GM12878 (cell line): ENCODE measurements at regions not wholly inside any gene's neighbourhood (a gene's known extent, or its start where the extent isn't known, plus 50 kb on each side); places are given as distances from the start of the nearest gene placed in this dataset.

ENCODE experiments used
- BMI1 ChIP-seq: fragments of 450-650 bp; IDR thresholded peaks from 2 replicates; pipeline ENCODE4 v1.6.1; 2016; ENCODE audit warnings: mild to moderate bottlenecking, moderate library complexity, borderline replicate concordance
- CBX5 ChIP-seq: sonication (generic); IDR thresholded peaks from 2 replicates; pipeline ENCODE4 v1.6.1; 2016; ENCODE audit warnings: low read depth, moderate library complexity, mild to moderate bottlenecking, inconsistent platforms
- CHD2 ChIP-seq: IDR thresholded peaks from 2 replicates; pipeline ENCODE4 v1.6.1; 2011; ENCODE audit warnings: low read depth, low read length, improper control_type of control experiment, borderline replicate concordance
- GATAD2B ChIP-seq: fragments of 450-650 bp; conservative IDR thresholded peaks from 2 replicates; pipeline ENCODE4 v1.6.1; 2017; ENCODE audit warnings: low read depth, mild to moderate bottlenecking, moderate library complexity
- PML ChIP-seq: IDR thresholded peaks from 2 replicates; pipeline ENCODE4 v1.6.1; 2012; ENCODE audit warnings: low read length, inconsistent platforms
- SIN3A ChIP-seq: IDR thresholded peaks from 2 replicates; pipeline ENCODE4 v1.6.1; 2012; ENCODE audit warnings: low read depth, low read length, improper control_type of control experiment
- TARDBP ChIP-seq: IDR thresholded peaks from 2 replicates; pipeline ENCODE4 v1.6.1; 2016; ENCODE audit warnings: borderline replicate concordance
- TF ChIP-seq, protein P1 (sequence below): fragments of 450-650 bp; IDR thresholded peaks from 2 replicates; pipeline ENCODE4 v1.6.1; 2017; ENCODE audit warnings: mild to moderate bottlenecking, moderate library complexity
- TF ChIP-seq, protein P2 (sequence below): fragments of 450-650 bp; IDR thresholded peaks from 2 replicates; pipeline ENCODE4 v1.6.1; 2017; ENCODE audit warnings: mild to moderate bottlenecking
- TF ChIP-seq, protein P3 (sequence below): fragments of 450-650 bp; IDR thresholded peaks from 2 replicates; pipeline ENCODE4 v1.6.1; 2017; ENCODE audit warnings: antibody characterized with exemption, mild to moderate bottlenecking, moderate library complexity

DNA sequence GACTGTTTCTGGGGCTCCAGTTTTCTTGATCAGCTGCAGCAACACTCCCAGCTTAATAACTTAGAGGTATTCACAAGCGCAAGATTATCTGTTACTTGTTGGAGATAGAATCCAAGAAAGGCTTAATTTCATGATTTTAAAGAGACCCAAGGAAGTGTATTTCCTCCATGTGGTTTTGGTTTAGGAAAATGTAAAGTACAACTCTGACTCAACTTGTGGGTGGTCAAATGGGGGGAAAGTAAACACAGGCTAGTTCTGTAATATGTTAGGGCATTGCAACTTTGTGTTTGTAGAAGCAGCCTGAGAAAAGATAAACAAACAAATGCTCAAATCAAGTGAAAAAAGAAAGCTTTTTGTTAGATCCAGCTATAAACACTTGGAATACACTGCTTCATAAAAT is 90.1 kb upstream of the COL3A1 start (continued):
- TF ChIP-seq, protein P1, sequence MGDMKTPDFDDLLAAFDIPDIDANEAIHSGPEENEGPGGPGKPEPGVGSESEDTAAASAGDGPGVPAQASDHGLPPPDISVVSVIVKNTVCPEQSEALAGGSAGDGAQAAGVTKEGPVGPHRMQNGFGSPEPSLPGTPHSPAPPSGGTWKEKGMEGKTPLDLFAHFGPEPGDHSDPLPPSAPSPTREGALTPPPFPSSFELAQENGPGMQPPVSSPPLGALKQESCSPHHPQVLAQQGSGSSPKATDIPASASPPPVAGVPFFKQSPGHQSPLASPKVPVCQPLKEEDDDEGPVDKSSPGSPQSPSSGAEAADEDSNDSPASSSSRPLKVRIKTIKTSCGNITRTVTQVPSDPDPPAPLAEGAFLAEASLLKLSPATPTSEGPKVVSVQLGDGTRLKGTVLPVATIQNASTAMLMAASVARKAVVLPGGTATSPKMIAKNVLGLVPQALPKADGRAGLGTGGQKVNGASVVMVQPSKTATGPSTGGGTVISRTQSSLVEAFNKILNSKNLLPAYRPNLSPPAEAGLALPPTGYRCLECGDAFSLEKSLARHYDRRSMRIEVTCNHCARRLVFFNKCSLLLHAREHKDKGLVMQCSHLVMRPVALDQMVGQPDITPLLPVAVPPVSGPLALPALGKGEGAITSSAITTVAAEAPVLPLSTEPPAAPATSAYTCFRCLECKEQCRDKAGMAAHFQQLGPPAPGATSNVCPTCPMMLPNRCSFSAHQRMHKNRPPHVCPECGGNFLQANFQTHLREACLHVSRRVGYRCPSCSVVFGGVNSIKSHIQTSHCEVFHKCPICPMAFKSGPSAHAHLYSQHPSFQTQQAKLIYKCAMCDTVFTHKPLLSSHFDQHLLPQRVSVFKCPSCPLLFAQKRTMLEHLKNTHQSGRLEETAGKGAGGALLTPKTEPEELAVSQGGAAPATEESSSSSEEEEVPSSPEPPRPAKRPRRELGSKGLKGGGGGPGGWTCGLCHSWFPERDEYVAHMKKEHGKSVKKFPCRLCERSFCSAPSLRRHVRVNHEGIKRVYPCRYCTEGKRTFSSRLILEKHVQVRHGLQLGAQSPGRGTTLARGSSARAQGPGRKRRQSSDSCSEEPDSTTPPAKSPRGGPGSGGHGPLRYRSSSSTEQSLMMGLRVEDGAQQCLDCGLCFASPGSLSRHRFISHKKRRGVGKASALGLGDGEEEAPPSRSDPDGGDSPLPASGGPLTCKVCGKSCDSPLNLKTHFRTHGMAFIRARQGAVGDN, result no peak
- TF ChIP-seq BMI1 (no peak), PML (no peak), GATAD2B (no peak), SIN3A (no peak), CBX5 (no peak), TARDBP (no peak), CHD2 (no peak)
- TF ChIP-seq, protein P2, sequence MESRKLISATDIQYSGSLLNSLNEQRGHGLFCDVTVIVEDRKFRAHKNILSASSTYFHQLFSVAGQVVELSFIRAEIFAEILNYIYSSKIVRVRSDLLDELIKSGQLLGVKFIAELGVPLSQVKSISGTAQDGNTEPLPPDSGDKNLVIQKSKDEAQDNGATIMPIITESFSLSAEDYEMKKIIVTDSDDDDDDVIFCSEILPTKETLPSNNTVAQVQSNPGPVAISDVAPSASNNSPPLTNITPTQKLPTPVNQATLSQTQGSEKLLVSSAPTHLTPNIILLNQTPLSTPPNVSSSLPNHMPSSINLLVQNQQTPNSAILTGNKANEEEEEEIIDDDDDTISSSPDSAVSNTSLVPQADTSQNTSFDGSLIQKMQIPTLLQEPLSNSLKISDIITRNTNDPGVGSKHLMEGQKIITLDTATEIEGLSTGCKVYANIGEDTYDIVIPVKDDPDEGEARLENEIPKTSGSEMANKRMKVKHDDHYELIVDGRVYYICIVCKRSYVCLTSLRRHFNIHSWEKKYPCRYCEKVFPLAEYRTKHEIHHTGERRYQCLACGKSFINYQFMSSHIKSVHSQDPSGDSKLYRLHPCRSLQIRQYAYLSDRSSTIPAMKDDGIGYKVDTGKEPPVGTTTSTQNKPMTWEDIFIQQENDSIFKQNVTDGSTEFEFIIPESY, result no peak
- TF ChIP-seq, protein P3, sequence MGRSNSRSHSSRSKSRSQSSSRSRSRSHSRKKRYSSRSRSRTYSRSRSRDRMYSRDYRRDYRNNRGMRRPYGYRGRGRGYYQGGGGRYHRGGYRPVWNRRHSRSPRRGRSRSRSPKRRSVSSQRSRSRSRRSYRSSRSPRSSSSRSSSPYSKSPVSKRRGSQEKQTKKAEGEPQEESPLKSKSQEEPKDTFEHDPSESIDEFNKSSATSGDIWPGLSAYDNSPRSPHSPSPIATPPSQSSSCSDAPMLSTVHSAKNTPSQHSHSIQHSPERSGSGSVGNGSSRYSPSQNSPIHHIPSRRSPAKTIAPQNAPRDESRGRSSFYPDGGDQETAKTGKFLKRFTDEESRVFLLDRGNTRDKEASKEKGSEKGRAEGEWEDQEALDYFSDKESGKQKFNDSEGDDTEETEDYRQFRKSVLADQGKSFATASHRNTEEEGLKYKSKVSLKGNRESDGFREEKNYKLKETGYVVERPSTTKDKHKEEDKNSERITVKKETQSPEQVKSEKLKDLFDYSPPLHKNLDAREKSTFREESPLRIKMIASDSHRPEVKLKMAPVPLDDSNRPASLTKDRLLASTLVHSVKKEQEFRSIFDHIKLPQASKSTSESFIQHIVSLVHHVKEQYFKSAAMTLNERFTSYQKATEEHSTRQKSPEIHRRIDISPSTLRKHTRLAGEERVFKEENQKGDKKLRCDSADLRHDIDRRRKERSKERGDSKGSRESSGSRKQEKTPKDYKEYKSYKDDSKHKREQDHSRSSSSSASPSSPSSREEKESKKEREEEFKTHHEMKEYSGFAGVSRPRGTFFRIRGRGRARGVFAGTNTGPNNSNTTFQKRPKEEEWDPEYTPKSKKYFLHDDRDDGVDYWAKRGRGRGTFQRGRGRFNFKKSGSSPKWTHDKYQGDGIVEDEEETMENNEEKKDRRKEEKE, result no peak
